DOHH2 (cell line): ENCODE measurements at regions not wholly inside any gene's neighbourhood (a gene's known extent, or its start where the extent isn't known, plus 50 kb on each side); places are given as distances from the start of the nearest gene placed in this dataset.

Experiments used
- EZH2phosphoT487 ChIP-seq: fragments of 200-600 bp; sonication (generic); IDR thresholded peaks from 2 replicates; pipeline ENCODE4 v1.6.1; 2017; ENCODE audit warnings: borderline replicate concordance, mild to moderate bottlenecking, antibody characterized with exemption, low read length, moderate library complexity, mixed read lengths
- TF ChIP-seq, protein P1 (sequence below): fragments of 200-600 bp; sonication (generic); IDR thresholded peaks from one replicate; pipeline ENCODE4 v1.5.1; 2014; ENCODE audit warnings: antibody characterized with exemption, mild to moderate bottlenecking, low read depth, low read length; ENCODE audit not compliant: poor library complexity, severe bottlenecking

DNA sequence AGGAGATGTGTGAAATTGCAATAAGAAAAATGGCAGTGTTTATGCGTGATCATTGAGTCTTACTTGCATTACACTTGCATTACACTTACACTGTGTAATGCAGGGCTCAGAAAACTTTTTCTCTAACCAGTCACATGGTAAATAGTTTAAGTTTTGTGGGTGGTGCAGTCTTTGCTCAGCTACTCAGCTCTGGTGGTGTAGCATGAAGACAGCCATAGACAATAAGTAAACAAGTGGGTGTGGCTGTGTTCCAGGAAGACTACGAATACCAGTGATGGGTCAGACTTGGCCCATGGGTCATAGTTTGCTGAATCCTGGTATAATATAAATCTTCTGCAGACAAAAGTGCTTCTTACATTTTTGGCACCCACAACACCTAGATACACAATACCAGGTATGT is 115.6 kb upstream of the CYP1B1 start:
- TF ChIP-seq, protein P1, sequence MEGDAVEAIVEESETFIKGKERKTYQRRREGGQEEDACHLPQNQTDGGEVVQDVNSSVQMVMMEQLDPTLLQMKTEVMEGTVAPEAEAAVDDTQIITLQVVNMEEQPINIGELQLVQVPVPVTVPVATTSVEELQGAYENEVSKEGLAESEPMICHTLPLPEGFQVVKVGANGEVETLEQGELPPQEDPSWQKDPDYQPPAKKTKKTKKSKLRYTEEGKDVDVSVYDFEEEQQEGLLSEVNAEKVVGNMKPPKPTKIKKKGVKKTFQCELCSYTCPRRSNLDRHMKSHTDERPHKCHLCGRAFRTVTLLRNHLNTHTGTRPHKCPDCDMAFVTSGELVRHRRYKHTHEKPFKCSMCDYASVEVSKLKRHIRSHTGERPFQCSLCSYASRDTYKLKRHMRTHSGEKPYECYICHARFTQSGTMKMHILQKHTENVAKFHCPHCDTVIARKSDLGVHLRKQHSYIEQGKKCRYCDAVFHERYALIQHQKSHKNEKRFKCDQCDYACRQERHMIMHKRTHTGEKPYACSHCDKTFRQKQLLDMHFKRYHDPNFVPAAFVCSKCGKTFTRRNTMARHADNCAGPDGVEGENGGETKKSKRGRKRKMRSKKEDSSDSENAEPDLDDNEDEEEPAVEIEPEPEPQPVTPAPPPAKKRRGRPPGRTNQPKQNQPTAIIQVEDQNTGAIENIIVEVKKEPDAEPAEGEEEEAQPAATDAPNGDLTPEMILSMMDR, result no peak
- TF ChIP-seq EZH2phosphoT487, result no peak
